Neuronal stem cell (in vitro differentiated cells): ENCODE measurements at regions not wholly inside any gene's neighbourhood (a gene's known extent, or its start where the extent isn't known, plus 50 kb on each side); places are given as distances from the start of the nearest gene placed in this dataset.
A peak's percentile ranks its signal among the peaks of the same experiment; 100 is the strongest.

Experiments used
- DNase-seq: peaks from one replicate; pipeline ENCODE4 v3.0.0-alpha.2; 2013; ENCODE audit warnings: low spot score
- H2AFZ ChIP-seq: one replicate; pipeline ENCODE4 v1.6.1; 2013; ENCODE audit warnings: mild to moderate bottlenecking, low read length, inconsistent platforms
- H2AK5ac ChIP-seq: 2 replicates; pipeline ENCODE4 v1.6.1; 2013; ENCODE audit warnings: low read depth, mild to moderate bottlenecking, inconsistent platforms, low read length, moderate library complexity, mixed read lengths
- H2BK120ac ChIP-seq: 2 replicates; pipeline ENCODE4 v1.6.1; 2013; ENCODE audit warnings: low read depth, mild to moderate bottlenecking, inconsistent platforms, low read length, moderate library complexity, mixed read lengths
- H2BK12ac ChIP-seq: one replicate; pipeline ENCODE4 v1.6.1; 2013; ENCODE audit warnings: low read length, inconsistent platforms
- H2BK15ac ChIP-seq: 2 replicates; pipeline ENCODE4 v1.6.1; 2013; ENCODE audit warnings: mild to moderate bottlenecking, low read length, inconsistent platforms, mixed read lengths
- H2BK5ac ChIP-seq: one replicate; pipeline ENCODE4 v1.6.1; 2013; ENCODE audit warnings: inconsistent platforms, mild to moderate bottlenecking, low read length, moderate library complexity
- H3K14ac ChIP-seq: one replicate; pipeline ENCODE4 v1.6.1; 2013; ENCODE audit warnings: low read length, inconsistent platforms
- H3K18ac ChIP-seq: 2 replicates; pipeline ENCODE4 v1.6.1; 2013; ENCODE audit warnings: low read length, inconsistent platforms
- H3K23ac ChIP-seq: 2 replicates; pipeline ENCODE4 v1.6.1; 2013; ENCODE audit warnings: low read depth, mild to moderate bottlenecking, mixed read lengths, low read length, inconsistent platforms; ENCODE audit not compliant: poor library complexity
- H3K27ac ChIP-seq: replicated peaks from 3 replicates; pipeline ENCODE4 v1.5.1; 2013; ENCODE audit warnings: low read length, inconsistent platforms
- H3K27me3 ChIP-seq, 3 experiments: 2 replicates each; pipeline ENCODE4 v1.6.1; 2013; ENCODE audit warnings: low read length in 3 of 3, mild to moderate bottlenecking in 2 of 3, inconsistent platforms in 1 of 3, low read depth in 1 of 3, mixed read lengths in 1 of 3, moderate library complexity in 1 of 3; ENCODE audit not compliant: control insufficient read depth in 3 of 3, insufficient read depth in 3 of 3
- H3K36me3 ChIP-seq, 2 donors: replicated peaks in 1 of 2; 2 replicates each; pipeline ENCODE4 v1.6.1; 2013; ENCODE audit warnings: low read length in 2 of 2; ENCODE audit not compliant: control insufficient read depth in 2 of 2, insufficient read depth in 2 of 2
- H3K4ac ChIP-seq: 2 replicates; pipeline ENCODE4 v1.6.1; 2013; ENCODE audit warnings: inconsistent platforms, mild to moderate bottlenecking, low read length, moderate library complexity
- H3K4me1 ChIP-seq, 2 donors: 1 replicate in 1 of 2; 2 replicates in 1 of 2; pipeline ENCODE4 v1.6.1; 2013; ENCODE audit warnings: low read length in 2 of 2, low read depth in 1 of 2; ENCODE audit not compliant: control insufficient read depth in 2 of 2, insufficient read depth in 1 of 2
- H3K4me2 ChIP-seq: one replicate; pipeline ENCODE4 v1.6.1; 2013; ENCODE audit warnings: mild to moderate bottlenecking, low read length, inconsistent platforms; ENCODE audit not compliant: insufficient read depth, poor library complexity, severe bottlenecking
- H3K4me3 ChIP-seq, 2 donors: 2 replicates each; pipeline ENCODE4 v1.5.1; 2013; ENCODE audit warnings: low read length in 2 of 2, mild to moderate bottlenecking in 2 of 2, inconsistent platforms in 1 of 2, moderate library complexity in 1 of 2
- H3K79me1 ChIP-seq: one replicate; pipeline ENCODE4 v1.6.1; 2013; ENCODE audit warnings: low read depth, mild to moderate bottlenecking, inconsistent platforms, low read length, moderate library complexity
- H3K9ac ChIP-seq: one replicate; pipeline ENCODE4 v1.6.1; 2013; ENCODE audit warnings: mild to moderate bottlenecking, low read depth, low read length, inconsistent platforms; ENCODE audit not compliant: poor library complexity
- H3K9me3 ChIP-seq, 2 donors: replicated peaks in 1 of 2; 2 replicates each; pipeline versions ENCODE3 to v1.6.1; 2013; ENCODE audit warnings: low read length in 2 of 2, mild to moderate bottlenecking in 2 of 2, inconsistent platforms in 1 of 2, low read depth in 1 of 2, mixed read lengths in 1 of 2, moderate library complexity in 1 of 2; ENCODE audit not compliant: control insufficient read depth in 2 of 2, insufficient read depth in 1 of 2
- H4K8ac ChIP-seq: one replicate; pipeline ENCODE4 v1.6.1; 2013; ENCODE audit warnings: low read depth, mild to moderate bottlenecking, inconsistent platforms, low read length, moderate library complexity
- H4K91ac ChIP-seq: one replicate; pipeline ENCODE4 v1.6.1; 2013; ENCODE audit warnings: low read length, low read depth, mild to moderate bottlenecking, inconsistent platforms; ENCODE audit not compliant: poor library complexity
- WGBS, 2 donors: extraction: QIAGEN DNeasy Blood & Tissue Kit; methylation state at CpG; one replicate each; pipeline ENCODE4 v1.1.7; 2013; ENCODE audit warnings: missing lambda C conversion rate in 2 of 2, mixed read lengths in 1 of 2; ENCODE audit not compliant: insufficient read length in 2 of 2, insufficient replicate concordance in 1 of 2; ENCODE audit errors: extremely low coverage in 2 of 2; 5-methylcytosine and 5-hydroxymethylcytosine counted together

GRCh38 chr17:74130276-74130675 lies 73.2 kb upstream of the RPL38 start:
- H2BK120ac ChIP-seq: no peak overlapping the region
- H3K14ac ChIP-seq: no peak overlapping the region
- no peak for DNase-seq
- H3K4ac ChIP-seq: no peak overlapping the region
- H3K4me2 ChIP-seq: no peak overlapping the region
- H4K8ac ChIP-seq: no peak overlapping the region
- H3K4me3 ChIP-seq: no peak overlapping the region
- H3K9me3 ChIP-seq: peaks cover 4 to 6% of the 10 kb centered on the region in 2 donors
- H3K36me3 ChIP-seq: no peaks in the 10 kb centered on the region
- peaks cover 0 to 2% (median 0%) of the 10 kb centered on the region in 3 experiments for H3K27me3 ChIP-seq
- H3K18ac ChIP-seq: no peak overlapping the region
- no peak overlapping the region for H2BK12ac ChIP-seq
- no peak overlapping the region for H3K23ac ChIP-seq
- H3K9ac ChIP-seq: no peak overlapping the region
- H2BK15ac ChIP-seq: no peak overlapping the region
- WGBS, 2 donors: no CpG with 5 or more reads among the region's 14 CpGs
- no peak overlapping the region for H2AFZ ChIP-seq
- no peak overlapping the region for H2BK5ac ChIP-seq
- H2AK5ac ChIP-seq: no peak overlapping the region
- H3K27ac ChIP-seq: no peak overlapping the region
- H3K4me1 ChIP-seq: peaks cover 5 to 15% of the 10 kb centered on the region in 2 donors
- no peaks in the 10 kb centered on the region for H3K79me1 ChIP-seq
- no peak overlapping the region for H4K91ac ChIP-seq

GRCh38 chr17:74130841-74131240 lies 72.6 kb upstream of the RPL38 start:
- no peak for DNase-seq
- no CpG with 5 or more reads among the region's 8 CpGs for WGBS, 2 donors
- Histone ChIP-seq H3K4me2 (no peak overlapping the region), H3K79me1 (no peaks in the 10 kb centered on the region), H3K18ac (no peak overlapping the region), H3K9ac (no peak overlapping the region), H3K27me3 (peaks cover 0 to 2% (median 0%) of the 10 kb centered on the region in 3 experiments), H2BK5ac (no peak overlapping the region), H3K36me3 (no peaks in the 10 kb centered on the region), H3K4ac (no peak overlapping the region), H3K14ac (no peak overlapping the region), H2AFZ (no peak overlapping the region), H3K23ac (peak overlapping the region; percentile 25), H2BK15ac (no peak overlapping the region), H3K4me1 (peaks cover 5 to 15% of the 10 kb centered on the region in 2 donors), H4K91ac (no peak overlapping the region), H2BK120ac (no peak overlapping the region), H2AK5ac (no peak overlapping the region), H2BK12ac (no peak overlapping the region), H3K4me3 (no peak overlapping the region), H3K27ac (no peak overlapping the region), H3K9me3 (peaks cover 4 to 6% of the 10 kb centered on the region in 2 donors), H4K8ac (no peak overlapping the region)

- Histone ChIP-seq H2BK5ac (no peak overlapping the region), H3K9ac (no peak overlapping the region), H3K23ac (no peak overlapping the region), H3K79me1 (no peaks in the 10 kb centered on the region), H3K36me3 (no peaks in the 10 kb centered on the region), H3K4me2 (no peak overlapping the region), H3K18ac (no peak overlapping the region), H4K8ac (no peak overlapping the region), H4K91ac (no peak overlapping the region), H2BK120ac (no peak overlapping the region), H2BK12ac (no peak overlapping the region), H3K14ac (no peak overlapping the region), H3K9me3 (peaks cover 4 to 6% of the 10 kb centered on the region in 2 donors), H3K27ac (no peak overlapping the region), H3K27me3 (peaks cover 0 to 3% (median 2%) of the 10 kb centered on the region in 3 experiments), H3K4me3 (no peak overlapping the region), H3K4me1 (peaks cover 11 to 15% of the 10 kb centered on the region in 2 donors), H2AFZ (no peak overlapping the region), H2AK5ac (no peak overlapping the region), H3K4ac (no peak overlapping the region), H2BK15ac (no peak overlapping the region)
- WGBS, 2 donors: no CpG with 5 or more reads among the region's 6 CpGs
- DNase-seq: no peak
These were observed 71.1 kb upstream of the RPL38 start for GRCh38 chr17:74132354-74132753.

- Histone ChIP-seq H3K36me3 (no peaks in the 10 kb centered on the region), H3K27ac (no peak overlapping the region), H2AK5ac (no peak overlapping the region), H3K27me3 (peaks cover 0 to 3% (median 2%) of the 10 kb centered on the region in 3 experiments), H3K4me1 (peaks cover 7 to 15% of the 10 kb centered on the region in 2 donors), H3K18ac (peak overlapping the region; percentile 58), H2AFZ (peak overlapping the region; percentile 51), H3K9me3 (peaks cover 4 to 6% of the 10 kb centered on the region in 2 donors), H3K4ac (no peak overlapping the region), H3K23ac (no peak overlapping the region), H3K4me2 (no peak overlapping the region), H3K9ac (peak overlapping the region; percentile 45), H4K8ac (no peak overlapping the region), H2BK120ac (peak overlapping the region; percentile 28), H2BK12ac (no peak overlapping the region), H2BK5ac (no peak overlapping the region), H3K4me3 (no peak overlapping the region), H4K91ac (no peak overlapping the region), H2BK15ac (no peak overlapping the region), H3K14ac (no peak overlapping the region), H3K79me1 (no peaks in the 10 kb centered on the region)
- no peak for DNase-seq
- WGBS, 2 donors: no CpG with 5 or more reads among the region's 22 CpGs
These were observed 69.7 kb upstream of the RPL38 start for GRCh38 chr17:74133740-74134139.
